ENCODE measurements at regions not wholly inside any gene's neighbourhood (a gene's known extent, or its start where the extent isn't known, plus 50 kb on each side); places are given as distances from the start of the nearest gene placed in this dataset.
"Not testable (repeated sequence)": the region's sequence is repeated elsewhere in the genome, so short reads cannot be mapped to it uniquely, and the experiment has no call there.

GRCh38 chr9:110093871-110094270 lies 114.1 kb downstream of the C9orf152 start:
- DNase-seq (ENCODE audit: low read depth) = no peak

GRCh38 chr9:110095161-110095595 lies 112.8 kb downstream of the C9orf152 start:
- DNase-seq (ENCODE audit: low read depth) = no peak

GRCh38 chr9:110095776-110096175 lies 112.2 kb downstream of the C9orf152 start:
- no peak for DNase-seq (ENCODE audit: low read depth)

GRCh38 chr9:110096674-110097073 lies 111.3 kb downstream of the C9orf152 start:
- DNase-seq (ENCODE audit: low read depth) = not testable (repeated sequence)

GRCh38 chr9:110099236-110100095 lies 108.5 kb downstream of the C9orf152 start:
- no peak for DNase-seq (ENCODE audit: low read depth)

GRCh38 chr9:110101531-110102161 lies 106.3 kb downstream of the C9orf152 start:
- DNase-seq (ENCODE audit: low read depth) = no peak

GRCh38 chr9:110103257-110103656 lies 104.7 kb downstream of the C9orf152 start:
- DNase-seq (ENCODE audit: low read depth) = no peak

GRCh38 chr9:110104261-110104809 lies 103.6 kb downstream of the C9orf152 start:
- no peak for DNase-seq (ENCODE audit: low read depth)

GRCh38 chr9:110105107-110105506 lies 102.9 kb downstream of the C9orf152 start:
- DNase-seq (ENCODE audit: low read depth) = no peak

GRCh38 chr9:110106661-110107060 lies 101.3 kb downstream of the C9orf152 start:
- no peak for DNase-seq (ENCODE audit: low read depth)

- no peak for DNase-seq (ENCODE audit: low read depth)
These were observed 98.4 kb downstream of the C9orf152 start for GRCh38 chr9:110109333-110110092.

GRCh38 chr9:110110154-110110553 lies 97.8 kb downstream of the C9orf152 start:
- no peak for DNase-seq (ENCODE audit: low read depth)

- DNase-seq (ENCODE audit: low read depth) = no peak
These were observed 96.1 kb downstream of the C9orf152 start for GRCh38 chr9:110111868-110112267.

- no peak for DNase-seq (ENCODE audit: low read depth)
These were observed 95.2 kb downstream of the C9orf152 start for GRCh38 chr9:110112792-110113191.

GRCh38 chr9:110114086-110114858 lies 93.7 kb downstream of the C9orf152 start:
- DNase-seq (ENCODE audit: low read depth) = no peak

- DNase-seq (ENCODE audit: low read depth) = no peak
These were observed 93.1 kb downstream of the C9orf152 start for GRCh38 chr9:110114859-110115201.

GRCh38 chr9:110115341-110115820 lies 92.6 kb downstream of the C9orf152 start:
- no peak for DNase-seq (ENCODE audit: low read depth)

- no peak for DNase-seq (ENCODE audit: low read depth)
These were observed 92.0 kb downstream of the C9orf152 start for GRCh38 chr9:110115826-110116542.

- no peak for DNase-seq (ENCODE audit: low read depth)
These were observed 91.4 kb downstream of the C9orf152 start for GRCh38 chr9:110116543-110116885.

GRCh38 chr9:110121170-110121569 lies 86.8 kb downstream of the C9orf152 start:
- no peak for DNase-seq (ENCODE audit: low read depth)
